Sigmoid colon (tissue), 4 donors: ENCODE measurements at regions not wholly inside any gene's neighbourhood (a gene's known extent, or its start where the extent isn't known, plus 50 kb on each side); places are given as distances from the start of the nearest gene placed in this dataset.

ENCODE experiments used
- POLR2A ChIP-seq, 2 donors: fragments of 450-650 bp; IDR thresholded peaks; one replicate each; pipeline ENCODE4 v1.6.1; 2016; ENCODE audit warnings: antibody characterized with exemption in 2 of 2, mild to moderate bottlenecking in 2 of 2, moderate library complexity in 2 of 2
- POLR2AphosphoS5 ChIP-seq, 4 donors: sonication (generic); formaldehyde crosslinking; IDR thresholded peaks; one replicate each; pipeline ENCODE4 v1.6.1; 2017; ENCODE audit warnings: antibody characterized with exemption in 4 of 4
- TF ChIP-seq, protein P1 (sequence below), 4 experiments: fragments of 450-650 bp in 3 of 4; fragments of 200-600 bp in 1 of 4; IDR thresholded peaks; one replicate each; pipeline ENCODE4 v1.5.1; 2016 to 2019; ENCODE audit warnings: antibody characterized with exemption in 4 of 4, mild to moderate bottlenecking in 3 of 4, moderate library complexity in 2 of 4

DNA sequence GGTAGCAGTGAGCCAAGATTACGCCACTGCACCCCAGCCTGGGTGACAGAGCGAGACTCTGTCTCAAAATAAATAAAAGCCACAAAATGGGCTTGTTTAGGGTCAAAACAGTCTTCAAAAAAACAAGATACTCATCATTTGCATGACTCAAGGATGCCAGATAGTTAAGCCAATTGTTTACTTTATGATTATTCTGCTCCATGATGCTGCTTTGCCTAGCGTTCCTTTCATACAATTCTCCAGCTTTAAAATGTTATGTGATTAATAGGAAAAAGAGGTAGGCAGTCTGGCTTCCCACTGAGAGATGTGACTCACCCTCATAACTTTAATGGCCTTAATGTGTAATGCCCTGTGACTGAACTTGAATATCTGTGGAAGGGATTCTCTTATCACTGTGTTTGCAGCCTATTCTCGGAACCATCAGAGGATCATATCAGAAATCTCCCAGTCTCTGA, 364.6 kb upstream of the TRPC7 start:
- no peak for TF ChIP-seq POLR2AphosphoS5 (IDR thresholded peaks at IDR 0.05)
- TF ChIP-seq, protein P1, sequence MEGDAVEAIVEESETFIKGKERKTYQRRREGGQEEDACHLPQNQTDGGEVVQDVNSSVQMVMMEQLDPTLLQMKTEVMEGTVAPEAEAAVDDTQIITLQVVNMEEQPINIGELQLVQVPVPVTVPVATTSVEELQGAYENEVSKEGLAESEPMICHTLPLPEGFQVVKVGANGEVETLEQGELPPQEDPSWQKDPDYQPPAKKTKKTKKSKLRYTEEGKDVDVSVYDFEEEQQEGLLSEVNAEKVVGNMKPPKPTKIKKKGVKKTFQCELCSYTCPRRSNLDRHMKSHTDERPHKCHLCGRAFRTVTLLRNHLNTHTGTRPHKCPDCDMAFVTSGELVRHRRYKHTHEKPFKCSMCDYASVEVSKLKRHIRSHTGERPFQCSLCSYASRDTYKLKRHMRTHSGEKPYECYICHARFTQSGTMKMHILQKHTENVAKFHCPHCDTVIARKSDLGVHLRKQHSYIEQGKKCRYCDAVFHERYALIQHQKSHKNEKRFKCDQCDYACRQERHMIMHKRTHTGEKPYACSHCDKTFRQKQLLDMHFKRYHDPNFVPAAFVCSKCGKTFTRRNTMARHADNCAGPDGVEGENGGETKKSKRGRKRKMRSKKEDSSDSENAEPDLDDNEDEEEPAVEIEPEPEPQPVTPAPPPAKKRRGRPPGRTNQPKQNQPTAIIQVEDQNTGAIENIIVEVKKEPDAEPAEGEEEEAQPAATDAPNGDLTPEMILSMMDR (IDR thresholded peaks at IDR 0.05) = no peak
- TF ChIP-seq POLR2A (IDR thresholded peaks at IDR 0.05) = no peak
